HEK293 (cell line): ENCODE measurements at regions not wholly inside any gene's neighbourhood (a gene's known extent, or its start where the extent isn't known, plus 50 kb on each side); places are given as distances from the start of the nearest gene placed in this dataset.

Experiments used
- CTCF ChIA-PET: fragments of 350-600 bp; formaldehyde crosslinking; extraction: SDS; loops from one replicate; lab custom pipeline; 2021; ENCODE audit warnings: antibody characterized with exemption; lab: Yijun Ruan, JAX
- POLR2A ChIA-PET: fragments of 300-600 bp; formaldehyde crosslinking; extraction: SDS; loops from one replicate; lab custom pipeline; 2020; ENCODE audit warnings: antibody characterized with exemption, inconsistent platforms; lab: Yijun Ruan, JAX
- H3K27ac ChIP-seq: fragments of 200-500 bp; sonication (Bioruptor generic); 2 replicates; pipeline ENCODE4 v1.5.1; 2014; ENCODE audit warnings: low read depth, low read length, control low read depth, inconsistent platforms; ENCODE audit errors: extremely low read depth
- H3K36me3 ChIP-seq, 2 experiments: fragments of 200-500 bp in 1 of 2; sonication (Bioruptor generic) in 1 of 2; 1 replicate in 1 of 2; 2 replicates in 1 of 2; pipeline ENCODE4 v1.5.1; 2014 to 2017; ENCODE audit warnings: inconsistent platforms in 2 of 2, low read length in 2 of 2; ENCODE audit not compliant: control insufficient read depth in 2 of 2, insufficient read depth in 1 of 2
- H3K4me1 ChIP-seq: fragments of 200-500 bp; sonication (Bioruptor generic); 2 replicates; pipeline ENCODE4 v1.5.1; 2014; ENCODE audit warnings: mild to moderate bottlenecking, low read length, inconsistent platforms; ENCODE audit not compliant: control insufficient read depth, insufficient read depth
- H3K4me3 ChIP-seq: 2 replicates; pipeline ENCODE4 v1.5.1; 2011; ENCODE audit warnings: low read depth, mild to moderate bottlenecking, control low read depth, low read length, moderate library complexity
- H3K9me3 ChIP-seq: fragments of 200-500 bp; sonication (Bioruptor generic); 2 replicates; pipeline ENCODE4 v1.5.1; 2014; ENCODE audit warnings: low read depth, low read length, inconsistent platforms; ENCODE audit not compliant: control insufficient read depth, insufficient read depth
- BCL11B ChIP-seq: fragments of 450-650 bp; formaldehyde crosslinking; IDR thresholded peaks from 2 replicates; pipeline ENCODE4 v1.5.1; 2016; ENCODE audit warnings: low read depth, missing biosample characterization, missing genetic modification characterization
- GLIS1 ChIP-seq: fragments of 450-650 bp; formaldehyde crosslinking; IDR thresholded peaks from 2 replicates; pipeline ENCODE4 v1.5.1; 2016; ENCODE audit warnings: missing biosample characterization, missing genetic modification characterization
- HOXA7 ChIP-seq: sonication (generic); formaldehyde crosslinking; IDR thresholded peaks from 2 replicates; pipeline ENCODE4 v1.8.1; 2022; ENCODE audit warnings: missing genetic modification reagents, borderline replicate concordance
- KLF10 ChIP-seq: fragments of 450-650 bp; IDR thresholded peaks from 2 replicates; pipeline ENCODE4 v1.5.1; 2018; ENCODE audit warnings: missing biosample characterization, mild to moderate bottlenecking, missing genetic modification characterization
- MYNN ChIP-seq: fragments of 450-650 bp; formaldehyde crosslinking; IDR thresholded peaks from 2 replicates; pipeline ENCODE4 v1.5.1; 2016; ENCODE audit warnings: missing biosample characterization, missing genetic modification characterization, borderline replicate concordance
- RBAK ChIP-seq: fragments of 450-650 bp; formaldehyde crosslinking; IDR thresholded peaks from 2 replicates; pipeline ENCODE4 v1.5.1; 2016; ENCODE audit warnings: missing biosample characterization, missing genetic modification characterization
- SCRT2 ChIP-seq: fragments of 450-650 bp; formaldehyde crosslinking; IDR thresholded peaks from 2 replicates; pipeline ENCODE4 v1.5.1; 2016; ENCODE audit warnings: missing biosample characterization, missing genetic modification characterization
- SETDB1 ChIP-seq: IDR thresholded peaks from one replicate; pipeline ENCODE4 v1.6.1; 2017; ENCODE audit warnings: mild to moderate bottlenecking, low read length, moderate library complexity, mixed read lengths; ENCODE audit not compliant: insufficient read length
- ZBTB8A ChIP-seq: fragments of 450-650 bp; formaldehyde crosslinking; IDR thresholded peaks from 2 replicates; pipeline ENCODE4 v1.5.1; 2016; ENCODE audit warnings: missing biosample characterization, missing genetic modification characterization
- ZFP3 ChIP-seq: fragments of 450-650 bp; formaldehyde crosslinking; IDR thresholded peaks from 2 replicates; pipeline ENCODE4 v1.5.1; 2016; ENCODE audit warnings: low read depth, missing biosample characterization, missing genetic modification characterization
- ZIC2 ChIP-seq: fragments of 450-650 bp; formaldehyde crosslinking; IDR thresholded peaks from 2 replicates; pipeline ENCODE4 v1.5.1; 2016; ENCODE audit warnings: missing biosample characterization, missing genetic modification characterization
- ZNF24 ChIP-seq: fragments of 450-650 bp; formaldehyde crosslinking; IDR thresholded peaks from 2 replicates; pipeline ENCODE4 v1.5.1; 2016; ENCODE audit warnings: missing biosample characterization, missing genetic modification characterization
- ZNF37A ChIP-seq: fragments of 450-650 bp; IDR thresholded peaks from 2 replicates; pipeline ENCODE4 v1.5.1; 2018; ENCODE audit warnings: missing biosample characterization, missing genetic modification characterization
- ZNF404 ChIP-seq: fragments of 450-650 bp; formaldehyde crosslinking; IDR thresholded peaks from 2 replicates; pipeline ENCODE4 v1.5.1; 2017; ENCODE audit warnings: missing biosample characterization, missing genetic modification characterization
- ZNF426 ChIP-seq: fragments of 450-650 bp; formaldehyde crosslinking; IDR thresholded peaks from 2 replicates; pipeline ENCODE4 v1.5.1; 2017; ENCODE audit warnings: missing biosample characterization, missing genetic modification characterization, mild to moderate bottlenecking, inconsistent platforms, moderate library complexity
- ZNF433 ChIP-seq: fragments of 450-650 bp; formaldehyde crosslinking; IDR thresholded peaks from 2 replicates; pipeline ENCODE4 v1.5.1; 2016; ENCODE audit warnings: missing biosample characterization, missing genetic modification characterization, low read depth
- ZNF501 ChIP-seq: fragments of 450-650 bp; formaldehyde crosslinking; IDR thresholded peaks from 2 replicates; pipeline ENCODE4 v1.5.1; 2016; ENCODE audit warnings: missing biosample characterization, missing genetic modification characterization
- ZNF530 ChIP-seq: fragments of 450-650 bp; formaldehyde crosslinking; IDR thresholded peaks from 2 replicates; pipeline ENCODE4 v1.5.1; 2016; ENCODE audit warnings: low read depth, missing biosample characterization, missing genetic modification characterization
- ZNF624 ChIP-seq: fragments of 450-650 bp; formaldehyde crosslinking; IDR thresholded peaks from 2 replicates; pipeline ENCODE4 v1.5.1; 2017; ENCODE audit warnings: missing biosample characterization, missing genetic modification characterization
- ZNF692 ChIP-seq: fragments of 450-650 bp; formaldehyde crosslinking; IDR thresholded peaks from 2 replicates; pipeline ENCODE4 v1.5.1; 2016; ENCODE audit warnings: missing biosample characterization, missing genetic modification characterization
- ZNF707 ChIP-seq: fragments of 450-650 bp; formaldehyde crosslinking; IDR thresholded peaks from 2 replicates; pipeline ENCODE4 v1.5.1; 2016; ENCODE audit warnings: missing biosample characterization, missing genetic modification characterization
- ZNF747 ChIP-seq: fragments of 450-650 bp; formaldehyde crosslinking; IDR thresholded peaks from 2 replicates; pipeline ENCODE4 v1.5.1; 2016; ENCODE audit warnings: missing biosample characterization, missing genetic modification characterization
- ZNF76 ChIP-seq: fragments of 450-650 bp; formaldehyde crosslinking; IDR thresholded peaks from 2 replicates; pipeline ENCODE4; 2016; ENCODE audit warnings: low read depth, missing biosample characterization, missing genetic modification characterization, borderline replicate concordance
- TF ChIP-seq, protein P1 (sequence below): fragments of 450-650 bp; formaldehyde crosslinking; IDR thresholded peaks from 2 replicates; pipeline ENCODE4 v1.5.1; 2017; ENCODE audit warnings: missing biosample characterization, missing genetic modification characterization
- TF ChIP-seq, protein P2 (sequence below): fragments of 450-650 bp; formaldehyde crosslinking; IDR thresholded peaks from 2 replicates; pipeline ENCODE4 v1.5.1; 2016; ENCODE audit warnings: missing biosample characterization, missing genetic modification characterization

DNA sequence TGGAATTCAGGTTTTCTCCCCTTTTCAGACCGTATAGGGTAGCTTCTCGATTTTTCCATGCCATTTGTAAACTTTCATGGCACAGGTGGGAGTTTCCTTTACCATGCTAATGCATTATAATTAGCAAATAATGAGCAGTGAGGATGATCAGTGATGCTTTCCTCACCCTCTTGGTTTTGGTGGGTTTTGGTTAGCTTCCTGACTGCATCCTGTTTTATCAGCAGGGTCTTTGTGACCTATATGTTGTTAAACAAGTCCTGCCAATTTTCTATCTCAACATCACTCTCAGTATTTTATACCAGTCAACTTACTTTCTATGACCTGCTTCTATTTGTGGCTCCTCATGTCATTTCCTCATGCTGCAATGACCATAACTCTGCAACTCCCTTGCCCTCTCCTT lies 1345.1 kb downstream of the NCAM2 start (continued):
- no peak for TF ChIP-seq ZNF692
- TF ChIP-seq, protein P1, sequence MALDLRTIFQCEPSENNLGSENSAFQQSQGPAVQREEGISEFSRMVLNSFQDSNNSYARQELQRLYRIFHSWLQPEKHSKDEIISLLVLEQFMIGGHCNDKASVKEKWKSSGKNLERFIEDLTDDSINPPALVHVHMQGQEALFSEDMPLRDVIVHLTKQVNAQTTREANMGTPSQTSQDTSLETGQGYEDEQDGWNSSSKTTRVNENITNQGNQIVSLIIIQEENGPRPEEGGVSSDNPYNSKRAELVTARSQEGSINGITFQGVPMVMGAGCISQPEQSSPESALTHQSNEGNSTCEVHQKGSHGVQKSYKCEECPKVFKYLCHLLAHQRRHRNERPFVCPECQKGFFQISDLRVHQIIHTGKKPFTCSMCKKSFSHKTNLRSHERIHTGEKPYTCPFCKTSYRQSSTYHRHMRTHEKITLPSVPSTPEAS (tag by site-specific recombination): no peak
- no peak for TF ChIP-seq GLIS1
- TF ChIP-seq ZNF747: no peak
- TF ChIP-seq BCL11B (tag by site-specific recombination): no peak
- TF ChIP-seq ZNF501 (tag by site-specific recombination): no peak
- TF ChIP-seq ZNF37A (tag by site-specific recombination): no peak

DNA sequence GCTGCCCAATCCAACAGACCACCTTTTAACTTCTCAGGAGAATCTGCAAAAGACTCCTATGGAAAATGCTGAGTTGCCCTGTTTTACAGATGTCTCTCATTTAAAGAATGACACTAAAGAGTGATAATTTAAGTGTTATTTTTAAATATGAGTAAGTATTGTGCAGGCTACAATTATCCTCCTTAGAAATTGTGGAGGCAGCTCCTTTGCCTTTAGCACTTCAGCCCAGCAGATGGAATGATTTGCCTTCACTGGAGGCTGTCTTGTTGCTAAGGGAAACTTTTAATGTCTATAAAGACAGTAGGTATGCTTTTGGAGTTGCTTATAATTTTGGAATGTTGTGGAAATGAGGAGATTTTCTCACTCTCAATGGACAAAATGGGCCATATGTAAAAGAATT lies 1345.5 kb downstream of the NCAM2 start:
- POLR2A ChIA-PET: no interaction called here
- H3K36me3 ChIP-seq: no peaks in the 10 kb centered on the region
- TF ChIP-seq HOXA7: no peak
- TF ChIP-seq, all 188 proteins: peak for 0
- H3K9me3 ChIP-seq: no peaks in the 10 kb centered on the region; the same call in 1 of the 2 replicates
- H3K4me3 ChIP-seq: no peak overlapping the region
- CTCF ChIA-PET: interaction anchor here (0.8 kb wide), 1 partner anchor 181 kb away, joined by 3 read pairs; no protein-coding TSS in a partner anchor
- H3K27ac ChIP-seq: no peak overlapping the region
- H3K4me1 ChIP-seq: no peaks in the 10 kb centered on the region

DNA sequence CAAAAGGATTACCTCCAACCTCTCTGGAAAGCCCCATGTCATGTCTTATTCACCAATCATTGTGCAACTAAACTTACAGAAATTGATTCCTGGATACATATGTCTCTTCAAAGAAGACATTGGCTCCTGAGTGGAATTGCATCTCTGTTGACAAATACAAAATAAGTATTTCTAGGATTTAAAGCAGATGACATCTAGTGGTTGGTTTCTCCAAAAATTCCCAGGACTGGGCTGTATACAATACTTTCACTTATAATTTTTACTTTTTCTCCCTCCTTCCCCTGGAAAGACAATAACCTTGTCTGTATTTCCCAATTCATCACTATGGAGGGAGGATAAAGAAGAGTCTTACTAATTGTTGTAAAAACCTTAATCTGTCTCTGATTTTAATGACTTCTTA lies 1347.4 kb downstream of the NCAM2 start:
- CTCF ChIA-PET: no interaction called here
- no peaks in the 10 kb centered on the region; the same call in 1 of the 2 replicates for H3K9me3 ChIP-seq
- H3K4me1 ChIP-seq: no peaks in the 10 kb centered on the region
- TF ChIP-seq RBAK (tag by site-specific recombination) (no peak), KLF10 (no peak), ZNF404 (tag by site-specific recombination) (no peak), ZNF433 (tag by site-specific recombination) (no peak), ZNF530 (tag by site-specific recombination) (no peak), MYNN (tag by site-specific recombination) (no peak), ZBTB8A (no peak), ZNF24 (tag by site-specific recombination) (no peak), ZIC2 (tag by site-specific recombination) (no peak), SCRT2 (tag by site-specific recombination) (no peak), ZNF76 (no peak), ZNF624 (tag by site-specific recombination) (no peak), ZFP3 (no peak), ZNF426 (no peak), ZNF707 (tag by site-specific recombination) (no peak), SETDB1 (no peak)
- TF ChIP-seq, protein P2, sequence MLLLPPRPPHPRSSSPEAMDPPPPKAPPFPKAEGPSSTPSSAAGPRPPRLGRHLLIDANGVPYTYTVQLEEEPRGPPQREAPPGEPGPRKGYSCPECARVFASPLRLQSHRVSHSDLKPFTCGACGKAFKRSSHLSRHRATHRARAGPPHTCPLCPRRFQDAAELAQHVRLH: no peak
- no peaks in the 10 kb centered on the region for H3K36me3 ChIP-seq
- no peak overlapping the region for H3K4me3 ChIP-seq
- POLR2A ChIA-PET: no interaction called here
- H3K27ac ChIP-seq: no peak overlapping the region
